NCI-H2227 treated with DMSO at 0.1 percent for 48 hours (cell line): ENCODE measurements at regions not wholly inside any gene's neighbourhood (a gene's known extent, or its start where the extent isn't known, plus 50 kb on each side); places are given as distances from the start of the nearest gene placed in this dataset.
"Not testable (repeated sequence)": the region's sequence is repeated elsewhere in the genome, so short reads cannot be mapped to it uniquely, and the experiment has no call there.

ENCODE experiments used
- DNase-seq: peaks from one replicate; lab custom pipeline; 2025; lab: John Stamatoyannopoulos, UW

- DNase-seq = not testable (repeated sequence)
Measured at GRCh38 chr3:192968901-192969300, 51.2 kb upstream of the MB21D2 start.

- DNase-seq = no peak
Measured at GRCh38 chr3:192980632-192981031, 63.0 kb upstream of the MB21D2 start.

GRCh38 chr3:192986379-192986778 lies 68.7 kb upstream of the MB21D2 start:
- DNase-seq = no peak

GRCh38 chr3:192991356-192991755 lies 73.7 kb upstream of the MB21D2 start:
- no peak for DNase-seq

- DNase-seq = no peak
Measured at GRCh38 chr3:192992361-192992760, 74.7 kb upstream of the MB21D2 start.

- no peak for DNase-seq
Measured at GRCh38 chr3:192993411-192993810, 75.8 kb upstream of the MB21D2 start.

- not testable (repeated sequence) for DNase-seq
Measured at GRCh38 chr3:193001113-193001512, 83.5 kb upstream of the MB21D2 start.

- not testable (repeated sequence) for DNase-seq
Measured at GRCh38 chr3:193003624-193004023, 86.0 kb upstream of the MB21D2 start.

GRCh38 chr3:193008654-193009053 lies 91.0 kb upstream of the MB21D2 start:
- no peak for DNase-seq

GRCh38 chr3:193010191-193010590 lies 92.5 kb upstream of the MB21D2 start:
- no peak for DNase-seq

GRCh38 chr3:193011958-193012357 lies 94.3 kb upstream of the MB21D2 start:
- DNase-seq = no peak

GRCh38 chr3:193014902-193015301 lies 97.2 kb upstream of the MB21D2 start:
- DNase-seq = no peak

- DNase-seq = no peak
Measured at GRCh38 chr3:193016437-193016901, 98.8 kb upstream of the MB21D2 start.

GRCh38 chr3:193021506-193022010 lies 103.9 kb upstream of the MB21D2 start:
- DNase-seq = no peak

GRCh38 chr3:193023218-193023617 lies 105.6 kb upstream of the MB21D2 start:
- no peak for DNase-seq

- no peak for DNase-seq
Measured at GRCh38 chr3:193028258-193028657, 110.6 kb upstream of the MB21D2 start.

GRCh38 chr3:193029800-193030199 lies 112.1 kb upstream of the MB21D2 start:
- DNase-seq = no peak

GRCh38 chr3:193030276-193030675 lies 112.6 kb upstream of the MB21D2 start:
- no peak for DNase-seq

GRCh38 chr3:193031911-193032310 lies 114.3 kb upstream of the MB21D2 start:
- no peak for DNase-seq

GRCh38 chr3:193033226-193033780 lies 115.6 kb upstream of the MB21D2 start:
- no peak for DNase-seq

- DNase-seq = not testable (repeated sequence)
Measured at GRCh38 chr3:193037828-193038227, 120.2 kb upstream of the MB21D2 start.

GRCh38 chr3:193039058-193039457 lies 121.4 kb upstream of the MB21D2 start:
- DNase-seq = no peak

GRCh38 chr3:193040836-193041672 lies 123.4 kb upstream of the MB21D2 start:
- DNase-seq = peak; percentile 45
